CD14-positive monocyte (primary cell): ENCODE measurements at regions not wholly inside any gene's neighbourhood (a gene's known extent, or its start where the extent isn't known, plus 50 kb on each side); places are given as distances from the start of the nearest gene placed in this dataset.

Source experiments
- DNase-seq, 3 donors: peaks; one replicate each; pipeline ENCODE4 v3.0.0-alpha.2; 2011 to 2022
- H2AFZ ChIP-seq: 2 replicates; pipeline ENCODE4 v1.6.0; 2012; ENCODE audit warnings: mild to moderate bottlenecking, low read depth, low read length, inconsistent platforms; ENCODE audit not compliant: insufficient read depth, poor library complexity, severe bottlenecking
- H3K27ac ChIP-seq, 2 donors: 1 replicate in 1 of 2; 2 replicates in 1 of 2; pipeline ENCODE4 v1.5.1; 2012 to 2013; ENCODE audit warnings: low read length in 2 of 2, control low read depth in 1 of 2, inconsistent platforms in 1 of 2, low read depth in 1 of 2, mild to moderate bottlenecking in 1 of 2
- H3K27me3 ChIP-seq, 2 donors: one replicate each; pipeline versions ENCODE4 v1.6.0 to v1.6.1; 2011 to 2013; ENCODE audit warnings: low read length in 2 of 2; ENCODE audit not compliant: control insufficient read depth in 2 of 2, insufficient read depth in 2 of 2
- H3K36me3 ChIP-seq, 2 donors: replicated peaks in 1 of 2; 1 replicate in 1 of 2; 2 replicates in 1 of 2; pipeline versions ENCODE4 v1.5.1 to v1.6.1; 2012 to 2013; ENCODE audit warnings: low read length in 2 of 2, control low read depth in 1 of 2, inconsistent platforms in 1 of 2, mild to moderate bottlenecking in 1 of 2; ENCODE audit not compliant: insufficient read depth in 2 of 2, control insufficient read depth in 1 of 2
- H3K4me1 ChIP-seq, 2 donors: 1 replicate in 1 of 2; 2 replicates in 1 of 2; pipeline versions ENCODE4 v1.5.1 to v1.6.1; 2012 to 2013; ENCODE audit warnings: low read length in 2 of 2, control low read depth in 1 of 2, inconsistent platforms in 1 of 2, mild to moderate bottlenecking in 1 of 2, moderate library complexity in 1 of 2; ENCODE audit not compliant: insufficient read depth in 2 of 2, control insufficient read depth in 1 of 2
- H3K4me2 ChIP-seq: replicated peaks from 2 replicates; pipeline ENCODE3; 2012; ENCODE audit warnings: low read length, moderate library complexity, mild to moderate bottlenecking; ENCODE audit not compliant: poor library complexity, severe bottlenecking; ENCODE audit errors: extremely low read depth
- H3K4me3 ChIP-seq, 3 experiments: fragments of 200-600 bp in 1 of 3; sonication (generic) in 1 of 3; replicated peaks in 1 of 3; 1 replicate in 2 of 3; 2 replicates in 1 of 3; pipeline ENCODE4 v1.5.1; 2011 to 2013; ENCODE audit warnings: low read length in 3 of 3, mild to moderate bottlenecking in 3 of 3, control low read depth in 2 of 3, low read depth in 2 of 3, inconsistent platforms in 1 of 3, moderate library complexity in 1 of 3
- H3K79me2 ChIP-seq: 2 replicates; pipeline ENCODE4 v1.6.0; 2012; ENCODE audit warnings: mild to moderate bottlenecking, control low read depth, inconsistent platforms, low read length, moderate library complexity; ENCODE audit not compliant: insufficient read depth
- H3K9ac ChIP-seq: 2 replicates; pipeline ENCODE4 v1.6.0; 2017; ENCODE audit warnings: low read length, mild to moderate bottlenecking; ENCODE audit not compliant: insufficient read depth, poor library complexity, severe bottlenecking
- H3K9me3 ChIP-seq, 2 donors: replicated peaks in 1 of 2; 1 replicate in 1 of 2; 2 replicates in 1 of 2; pipeline versions ENCODE4 v1.5.1 to v1.6.1; 2012 to 2013; ENCODE audit warnings: low read length in 2 of 2, control low read depth in 1 of 2; ENCODE audit not compliant: control insufficient read depth in 1 of 2, insufficient read depth in 1 of 2
- H4K20me1 ChIP-seq: 2 replicates; pipeline ENCODE4 v1.6.0; 2012; ENCODE audit warnings: mild to moderate bottlenecking, low read length, control low read depth, moderate library complexity; ENCODE audit not compliant: insufficient read depth
- H3K27ac Mint-ChIP-seq, 7 donors: one replicate each; pipeline ENCODE4 v1.8.0; 2020; ENCODE audit warnings: mild to moderate bottlenecking in 7 of 7, mixed read lengths in 7 of 7, moderate library complexity in 6 of 7, inconsistent platforms in 2 of 7
- H3K27me3 Mint-ChIP-seq, 3 donors: one replicate each; pipeline ENCODE4 v1.8.0; 2021 to 2022; ENCODE audit warnings: low read depth in 3 of 3, mild to moderate bottlenecking in 3 of 3, mixed read lengths in 3 of 3, moderate library complexity in 3 of 3, inconsistent platforms in 1 of 3
- H3K36me3 Mint-ChIP-seq, 2 donors: one replicate each; pipeline ENCODE4 v1.8.0; 2020; ENCODE audit warnings: mixed read lengths in 2 of 2, inconsistent platforms in 1 of 2, mild to moderate bottlenecking in 1 of 2
- H3K4me1 Mint-ChIP-seq: one replicate; pipeline ENCODE4 v1.8.0; 2020; ENCODE audit warnings: mild to moderate bottlenecking, mixed read lengths
- H3K4me3 Mint-ChIP-seq, 2 donors: one replicate each; pipeline ENCODE4 v1.8.0; 2020; ENCODE audit warnings: mild to moderate bottlenecking in 2 of 2, mixed read lengths in 2 of 2, moderate library complexity in 1 of 2
- H3K9me3 Mint-ChIP-seq, 7 donors: one replicate each; pipeline ENCODE4 v1.8.0; 2020 to 2022; ENCODE audit warnings: mixed read lengths in 7 of 7, mild to moderate bottlenecking in 6 of 7, moderate library complexity in 6 of 7, inconsistent platforms in 2 of 7
- CTCF ChIP-seq: fragments of 200-600 bp; IDR thresholded peaks from one replicate; pipeline ENCODE4 v1.8.0; 2022; ENCODE audit warnings: antibody characterized with exemption, mild to moderate bottlenecking
- WGBS: methylation state at CpG from one replicate; pipeline ENCODE4 v1.1.5; 2013; ENCODE audit warnings: missing lambda C conversion rate; ENCODE audit not compliant: insufficient coverage; 5-methylcytosine and 5-hydroxymethylcytosine counted together
- intact Hi-C, 2 donors: fragments of 100-400 bp; cut with micrococcal nuclease; formaldehyde crosslinking; loops; one replicate each; pipeline versions ENCODE4 v1.15.0 to v1.15.1; 2023

- Histone ChIP-seq H3K4me3 (no peak overlapping the region), H3K27me3 (no peaks in the 10 kb centered on the region), H3K79me2 (no peaks in the 10 kb centered on the region), H4K20me1 (no peaks in the 10 kb centered on the region), H2AFZ (no peak overlapping the region), H3K9me3 (no peaks in the 10 kb centered on the region), H3K4me2 (no peak overlapping the region), H3K9ac (no peak overlapping the region), H3K36me3 (no peaks in the 10 kb centered on the region), H3K4me1 (no peaks in the 10 kb centered on the region), H3K27ac (no peak overlapping the region)
- DNase-seq = no peak
- no peak overlapping the region for H3K27ac Mint-ChIP-seq
- no peak overlapping the region for H3K4me3 Mint-ChIP-seq
- no peaks in the 10 kb centered on the region for H3K36me3 Mint-ChIP-seq
- no peak for TF ChIP-seq CTCF
- peaks cover 0 to 10% (median 3%) of the 10 kb centered on the region in 7 donors for H3K9me3 Mint-ChIP-seq
- WGBS = no CpG with 5 or more reads among the region's 4 CpGs
- intact Hi-C loops = no loop called here
- H3K27me3 Mint-ChIP-seq = no peaks in the 10 kb centered on the region
- no peaks in the 10 kb centered on the region for H3K4me1 Mint-ChIP-seq
Observed at GRCh38 chr2:145854039-145854755, 1334.3 kb upstream of the ZEB2 start.

GRCh38 chr2:145851730-145852129 lies 1331.8 kb upstream of the ZEB2 start:
- intact Hi-C loops = no loop called here
- WGBS = no CpG with 5 or more reads among the region's 2 CpGs
- Mint-ChIP-seq H3K4me1 (no peaks in the 10 kb centered on the region), H3K27me3 (no peaks in the 10 kb centered on the region), H3K27ac (no peak overlapping the region), H3K4me3 (no peak overlapping the region), H3K9me3 (peaks cover 0 to 7% (median 0%) of the 10 kb centered on the region in 7 donors), H3K36me3 (no peaks in the 10 kb centered on the region)
- H3K4me3 ChIP-seq = no peak overlapping the region
- H3K27me3 ChIP-seq = no peaks in the 10 kb centered on the region
- no peaks in the 10 kb centered on the region for H4K20me1 ChIP-seq
- H3K36me3 ChIP-seq = no peaks in the 10 kb centered on the region
- no peaks in the 10 kb centered on the region for H3K4me1 ChIP-seq
- TF ChIP-seq CTCF = no peak
- no peak overlapping the region for H3K27ac ChIP-seq
- H3K9me3 ChIP-seq = no peaks in the 10 kb centered on the region
- H3K4me2 ChIP-seq = no peak overlapping the region
- H2AFZ ChIP-seq = no peak overlapping the region
- H3K79me2 ChIP-seq = no peaks in the 10 kb centered on the region
- DNase-seq = no peak
- no peak overlapping the region for H3K9ac ChIP-seq
